IgD-negative memory B cell (primary cell): ENCODE measurements at regions not wholly inside any gene's neighbourhood (a gene's known extent, or its start where the extent isn't known, plus 50 kb on each side); places are given as distances from the start of the nearest gene placed in this dataset.

ENCODE experiments used
- H3K27ac Mint-ChIP-seq, 3 donors: one replicate each; pipeline ENCODE4 v1.8.0; 2020 to 2022; ENCODE audit warnings: mild to moderate bottlenecking in 3 of 3, mixed read lengths in 3 of 3, moderate library complexity in 1 of 3
- H3K27me3 Mint-ChIP-seq: one replicate; pipeline ENCODE4 v1.8.0; 2021; ENCODE audit warnings: mixed read lengths
- H3K36me3 Mint-ChIP-seq: one replicate; pipeline ENCODE4 v1.8.0; 2020; ENCODE audit warnings: mild to moderate bottlenecking, mixed read lengths
- H3K4me1 Mint-ChIP-seq, 3 donors: one replicate each; pipeline ENCODE4 v1.8.0; 2020 to 2022; ENCODE audit warnings: mixed read lengths in 3 of 3, mild to moderate bottlenecking in 1 of 3
- H3K4me3 Mint-ChIP-seq, 4 donors: one replicate each; pipeline ENCODE4 v1.8.0; 2020 to 2022; ENCODE audit warnings: mild to moderate bottlenecking in 4 of 4, mixed read lengths in 4 of 4, moderate library complexity in 3 of 4
- H3K9me3 Mint-ChIP-seq, 3 donors: one replicate each; pipeline ENCODE4 v1.8.0; 2020 to 2021; ENCODE audit warnings: mixed read lengths in 3 of 3, mild to moderate bottlenecking in 1 of 3

- H3K27me3 Mint-ChIP-seq, result peaks cover 3% of the 10 kb centered on the region
- H3K27ac Mint-ChIP-seq, result no peak overlapping the region
- H3K4me1 Mint-ChIP-seq, result peaks cover 0 to 1% (median 0%) of the 10 kb centered on the region in 3 donors
- peaks cover 0 to 2% (median 0%) of the 10 kb centered on the region in 3 donors for H3K9me3 Mint-ChIP-seq
- no peak overlapping the region for H3K4me3 Mint-ChIP-seq
- H3K36me3 Mint-ChIP-seq, result no peaks in the 10 kb centered on the region
Measured at GRCh38 chr1:218811497-218811896, 362.2 kb upstream of the LYPLAL1 start.

- Mint-ChIP-seq H3K9me3 (peaks cover 0 to 2% (median 0%) of the 10 kb centered on the region in 3 donors), H3K27ac (no peak overlapping the region), H3K4me3 (no peak overlapping the region), H3K4me1 (peaks cover 0 to 1% (median 0%) of the 10 kb centered on the region in 3 donors), H3K36me3 (no peaks in the 10 kb centered on the region), H3K27me3 (peaks cover 3% of the 10 kb centered on the region)
Measured at GRCh38 chr1:218812360-218812759, 361.3 kb upstream of the LYPLAL1 start.

- Mint-ChIP-seq H3K27me3 (peaks cover 3% of the 10 kb centered on the region), H3K27ac (no peak overlapping the region), H3K4me3 (no peak overlapping the region)
Measured at GRCh38 chr1:218813237-218813636, 360.4 kb upstream of the LYPLAL1 start.

GRCh38 chr1:218815076-218815475 lies 358.6 kb upstream of the LYPLAL1 start:
- Mint-ChIP-seq H3K36me3 (no peaks in the 10 kb centered on the region), H3K27me3 (peaks cover 1% of the 10 kb centered on the region), H3K9me3 (no peaks in the 10 kb centered on the region), H3K27ac (no peak overlapping the region), H3K4me3 (no peak overlapping the region), H3K4me1 (peaks cover 0 to 1% (median 0%) of the 10 kb centered on the region in 3 donors)

More at GRCh38 chr1:218813237-218813636, 360.4 kb upstream of the LYPLAL1 start:
- H3K36me3 Mint-ChIP-seq, result no peaks in the 10 kb centered on the region
- peaks cover 0 to 2% (median 0%) of the 10 kb centered on the region in 3 donors for H3K9me3 Mint-ChIP-seq
- peaks cover 0 to 1% (median 0%) of the 10 kb centered on the region in 3 donors for H3K4me1 Mint-ChIP-seq

GRCh38 chr1:218817071-218817470 lies 356.6 kb upstream of the LYPLAL1 start:
- H3K9me3 Mint-ChIP-seq, result no peaks in the 10 kb centered on the region
- no peak overlapping the region for H3K27ac Mint-ChIP-seq
- H3K27me3 Mint-ChIP-seq, result peaks cover 1% of the 10 kb centered on the region
- no peaks in the 10 kb centered on the region for H3K36me3 Mint-ChIP-seq
- H3K4me1 Mint-ChIP-seq, result peaks cover 0 to 1% (median 0%) of the 10 kb centered on the region in 3 donors
- no peak overlapping the region for H3K4me3 Mint-ChIP-seq

- H3K27ac Mint-ChIP-seq, result no peak overlapping the region
- H3K27me3 Mint-ChIP-seq, result peaks cover 1% of the 10 kb centered on the region
- no peaks in the 10 kb centered on the region for H3K9me3 Mint-ChIP-seq
- peaks cover 0 to 1% (median 0%) of the 10 kb centered on the region in 3 donors for H3K4me1 Mint-ChIP-seq
- H3K36me3 Mint-ChIP-seq, result no peaks in the 10 kb centered on the region
- no peak overlapping the region for H3K4me3 Mint-ChIP-seq
Measured at GRCh38 chr1:218817691-218818465, 355.8 kb upstream of the LYPLAL1 start.

- H3K4me3 Mint-ChIP-seq, result no peak overlapping the region
- H3K4me1 Mint-ChIP-seq, result no peaks in the 10 kb centered on the region
- H3K27ac Mint-ChIP-seq, result no peak overlapping the region
- no peaks in the 10 kb centered on the region for H3K36me3 Mint-ChIP-seq
- H3K9me3 Mint-ChIP-seq, result peaks cover 0 to 2% (median 0%) of the 10 kb centered on the region in 3 donors
- peaks cover 4% of the 10 kb centered on the region for H3K27me3 Mint-ChIP-seq
Measured at GRCh38 chr1:218823291-218823900, 350.3 kb upstream of the LYPLAL1 start.

- H3K36me3 Mint-ChIP-seq, result no peaks in the 10 kb centered on the region
- H3K27ac Mint-ChIP-seq, result no peak overlapping the region
- H3K27me3 Mint-ChIP-seq, result peaks cover 2% of the 10 kb centered on the region
- no peak overlapping the region for H3K4me3 Mint-ChIP-seq
- H3K9me3 Mint-ChIP-seq, result peaks cover 0 to 2% (median 0%) of the 10 kb centered on the region in 3 donors
- no peaks in the 10 kb centered on the region for H3K4me1 Mint-ChIP-seq
Measured at GRCh38 chr1:218827486-218827885, 346.2 kb upstream of the LYPLAL1 start.

GRCh38 chr1:218828125-218828650 lies 345.5 kb upstream of the LYPLAL1 start:
- Mint-ChIP-seq H3K36me3 (no peaks in the 10 kb centered on the region), H3K4me1 (no peaks in the 10 kb centered on the region), H3K27ac (no peak overlapping the region), H3K9me3 (peaks cover 0 to 2% (median 0%) of the 10 kb centered on the region in 3 donors), H3K27me3 (peaks cover 2% of the 10 kb centered on the region), H3K4me3 (no peak overlapping the region)

GRCh38 chr1:218829097-218829496 lies 344.6 kb upstream of the LYPLAL1 start:
- peaks cover 0 to 2% (median 0%) of the 10 kb centered on the region in 3 donors for H3K9me3 Mint-ChIP-seq
- H3K27me3 Mint-ChIP-seq, result peaks cover 4% of the 10 kb centered on the region
- H3K4me1 Mint-ChIP-seq, result no peaks in the 10 kb centered on the region
- no peak overlapping the region for H3K4me3 Mint-ChIP-seq
- H3K36me3 Mint-ChIP-seq, result no peaks in the 10 kb centered on the region
- no peak overlapping the region for H3K27ac Mint-ChIP-seq

GRCh38 chr1:218835609-218836008 lies 338.1 kb upstream of the LYPLAL1 start:
- no peak overlapping the region for H3K4me3 Mint-ChIP-seq
- H3K36me3 Mint-ChIP-seq, result no peaks in the 10 kb centered on the region
- no peak overlapping the region for H3K27ac Mint-ChIP-seq
- no peaks in the 10 kb centered on the region for H3K9me3 Mint-ChIP-seq
- H3K27me3 Mint-ChIP-seq, result peaks cover 2% of the 10 kb centered on the region
- no peaks in the 10 kb centered on the region for H3K4me1 Mint-ChIP-seq

- Mint-ChIP-seq H3K9me3 (no peaks in the 10 kb centered on the region), H3K4me3 (no peak overlapping the region), H3K27ac (no peak overlapping the region), H3K27me3 (peaks cover 2% of the 10 kb centered on the region), H3K4me1 (no peaks in the 10 kb centered on the region), H3K36me3 (no peaks in the 10 kb centered on the region)
Measured at GRCh38 chr1:218836264-218836663, 337.4 kb upstream of the LYPLAL1 start.

- peaks cover 0 to 2% (median 0%) of the 10 kb centered on the region in 3 donors for H3K9me3 Mint-ChIP-seq
- no peak overlapping the region for H3K27ac Mint-ChIP-seq
- H3K4me3 Mint-ChIP-seq, result no peak overlapping the region
- peaks cover 2% of the 10 kb centered on the region for H3K27me3 Mint-ChIP-seq
- no peaks in the 10 kb centered on the region for H3K4me1 Mint-ChIP-seq
- no peaks in the 10 kb centered on the region for H3K36me3 Mint-ChIP-seq
Measured at GRCh38 chr1:218837051-218837450, 336.6 kb upstream of the LYPLAL1 start.

GRCh38 chr1:218845589-218845988 lies 328.1 kb upstream of the LYPLAL1 start:
- H3K9me3 Mint-ChIP-seq, result peaks cover 2 to 7% (median 3%) of the 10 kb centered on the region in 3 donors
- H3K36me3 Mint-ChIP-seq, result no peaks in the 10 kb centered on the region
- no peaks in the 10 kb centered on the region for H3K4me1 Mint-ChIP-seq
- no peak overlapping the region for H3K4me3 Mint-ChIP-seq
- no peak overlapping the region for H3K27ac Mint-ChIP-seq
- H3K27me3 Mint-ChIP-seq, result no peaks in the 10 kb centered on the region

- no peak overlapping the region for H3K4me3 Mint-ChIP-seq
- H3K9me3 Mint-ChIP-seq, result peaks cover 2 to 7% (median 3%) of the 10 kb centered on the region in 3 donors
- H3K36me3 Mint-ChIP-seq, result no peaks in the 10 kb centered on the region
- H3K27ac Mint-ChIP-seq, result no peak overlapping the region
- H3K4me1 Mint-ChIP-seq, result no peaks in the 10 kb centered on the region
- H3K27me3 Mint-ChIP-seq, result no peaks in the 10 kb centered on the region
Measured at GRCh38 chr1:218846181-218846580, 327.5 kb upstream of the LYPLAL1 start.
